GM23338 (cell line): ENCODE measurements at regions not wholly inside any gene's neighbourhood (a gene's known extent, or its start where the extent isn't known, plus 50 kb on each side); places are given as distances from the start of the nearest gene placed in this dataset.

Experiments
- ATAC-seq: fragments of 200-7000 bp; cut with Tn5 transposase; 3 replicates; pipeline ENCODE4 v1.9.1; 2020
- DNase-seq: peaks from one replicate; pipeline ENCODE4 v3.0.0-alpha.2; 2015; ENCODE audit warnings: low spot score
- H2AFZ ChIP-seq: fragments of 200-600 bp; sonication (generic); 2 replicates; pipeline ENCODE4 v1.8.0; 2016; ENCODE audit warnings: antibody characterized with exemption, mild to moderate bottlenecking, moderate library complexity
- H3F3A ChIP-seq: fragments of 200-600 bp; sonication (generic); replicated peaks from 2 replicates; pipeline ENCODE4 v1.8.0; 2017; ENCODE audit warnings: antibody characterized with exemption, mixed run types, low read depth
- H3K27ac ChIP-seq: fragments of 200-600 bp; sonication (generic); 2 replicates; pipeline ENCODE4 v1.6.1; 2016; ENCODE audit warnings: low read depth
- H3K27me3 ChIP-seq: fragments of 200-600 bp; sonication (generic); 2 replicates; pipeline ENCODE4 v1.8.0; 2016; ENCODE audit warnings: mild to moderate bottlenecking, mixed run types, moderate library complexity; ENCODE audit not compliant: insufficient read depth
- H3K36me3 ChIP-seq: fragments of 200-600 bp; sonication (generic); 2 replicates; pipeline ENCODE4 v1.8.0; 2016; ENCODE audit warnings: mild to moderate bottlenecking; ENCODE audit not compliant: insufficient read depth
- H3K4me1 ChIP-seq: fragments of 200-600 bp; sonication (generic); 2 replicates; pipeline ENCODE4 v1.8.0; 2016; ENCODE audit warnings: mild to moderate bottlenecking, moderate library complexity; ENCODE audit not compliant: insufficient read depth
- H3K4me2 ChIP-seq: fragments of 200-600 bp; sonication (generic); 2 replicates; pipeline ENCODE4 v1.7.1; 2017; ENCODE audit warnings: mixed run types
- H3K4me3 ChIP-seq: fragments of 200-600 bp; sonication (generic); 2 replicates; pipeline ENCODE4 v1.6.1; 2016; ENCODE audit warnings: mixed run types
- H3K79me2 ChIP-seq: fragments of 200-600 bp; sonication (generic); replicated peaks from 2 replicates; pipeline ENCODE4 v1.8.0; 2017; ENCODE audit warnings: mild to moderate bottlenecking; ENCODE audit not compliant: insufficient read depth
- H3K9me2 ChIP-seq: fragments of 200-600 bp; sonication (generic); 2 replicates; pipeline ENCODE4 v1.8.0; 2017; ENCODE audit not compliant: insufficient read depth
- H4K20me1 ChIP-seq: fragments of 200-600 bp; sonication (generic); replicated peaks from 2 replicates; pipeline ENCODE4 v1.8.0; 2017; ENCODE audit warnings: mild to moderate bottlenecking; ENCODE audit not compliant: insufficient read depth
- H3K27ac Mint-ChIP-seq: 2 replicates; pipeline ENCODE4 v1.8.0; 2020; ENCODE audit warnings: inconsistent platforms, mild to moderate bottlenecking, moderate library complexity, mixed read lengths
- H3K27me3 Mint-ChIP-seq: 3 replicates; pipeline ENCODE4 v1.8.0; 2022; ENCODE audit warnings: low read depth, mild to moderate bottlenecking, moderate library complexity, mixed read lengths, inconsistent platforms; ENCODE audit not compliant: insufficient read depth, poor library complexity
- H3K36me3 Mint-ChIP-seq: 3 replicates; pipeline ENCODE4 v1.8.0; 2021; ENCODE audit warnings: low read depth, mild to moderate bottlenecking, inconsistent platforms, moderate library complexity, mixed read lengths
- H3K4me1 Mint-ChIP-seq: 3 replicates; pipeline ENCODE4 v1.8.0; 2020; ENCODE audit warnings: mild to moderate bottlenecking, inconsistent platforms, mixed read lengths
- H3K4me3 Mint-ChIP-seq: 3 replicates; pipeline ENCODE4 v1.8.0; 2021; ENCODE audit warnings: moderate library complexity, mild to moderate bottlenecking, inconsistent platforms, mixed read lengths
- H3K9me3 Mint-ChIP-seq: 3 replicates; pipeline ENCODE4 v1.8.0; 2020; ENCODE audit warnings: moderate library complexity, mild to moderate bottlenecking, inconsistent platforms, mixed read lengths
- CREB1 ChIP-seq: fragments of 250-450 bp; sonication (Bioruptor Pico); IDR thresholded peaks from 2 replicates; pipeline ENCODE4 v1.5.0; 2020; ENCODE audit warnings: low read depth, mild to moderate bottlenecking, moderate library complexity
- EZH2 ChIP-seq: fragments of 200-600 bp; sonication (generic); IDR thresholded peaks from one replicate; pipeline ENCODE4 v1.8.0; 2017; ENCODE audit warnings: antibody characterized with exemption, mild to moderate bottlenecking, low read depth; ENCODE audit not compliant: unreplicated experiment
- EZH2phosphoT487 ChIP-seq: fragments of 200-600 bp; sonication (generic); IDR thresholded peaks from one replicate; pipeline ENCODE4 v1.8.1; 2018; ENCODE audit warnings: antibody characterized with exemption; ENCODE audit not compliant: unreplicated experiment
- JUNB ChIP-seq: IDR thresholded peaks from one replicate; pipeline ENCODE4 v1.6.1; 2016; ENCODE audit warnings: antibody characterized with exemption; ENCODE audit not compliant: unreplicated experiment
- NANOG ChIP-seq: IDR thresholded peaks from 2 replicates; pipeline ENCODE4 v1.6.1; 2016; ENCODE audit warnings: antibody characterized with exemption, borderline replicate concordance
- POLR2AphosphoS5 ChIP-seq: IDR thresholded peaks from 2 replicates; pipeline ENCODE4 v1.6.1; 2016; ENCODE audit warnings: antibody characterized with exemption, low read depth
- STAT1 ChIP-seq: IDR thresholded peaks from one replicate; pipeline ENCODE4 v1.6.1; 2016; ENCODE audit warnings: antibody characterized with exemption; ENCODE audit not compliant: unreplicated experiment
- ZNF114 ChIP-seq: fragments of 250-450 bp; sonication (Bioruptor Pico); IDR thresholded peaks from 2 replicates; pipeline ENCODE4 v1.5.0; 2020; ENCODE audit warnings: mild to moderate bottlenecking, moderate library complexity
- ZNF331 ChIP-seq: fragments of 250-450 bp; sonication (Bioruptor Pico); IDR thresholded peaks from 2 replicates; pipeline ENCODE4 v1.5.0; 2020; ENCODE audit warnings: low read depth, mild to moderate bottlenecking, moderate library complexity
- TF ChIP-seq, protein P1 (sequence below): IDR thresholded peaks from one replicate; pipeline ENCODE4 v1.6.1; 2018; ENCODE audit warnings: antibody characterized with exemption; ENCODE audit not compliant: unreplicated experiment
- TF ChIP-seq, protein P2 (sequence below): fragments of 250-450 bp; sonication (Bioruptor Pico); IDR thresholded peaks from 2 replicates; pipeline ENCODE4 v1.5.0; 2020; ENCODE audit warnings: mild to moderate bottlenecking, moderate library complexity
- TF ChIP-seq, protein P3 (sequence below): IDR thresholded peaks from 2 replicates; pipeline ENCODE4 v1.6.1; 2016; ENCODE audit warnings: antibody characterized with exemption
- TF ChIP-seq, protein P4 (sequence below), 2 experiments: fragments of 200-600 bp in 1 of 2; sonication (generic) in 1 of 2; conservative IDR thresholded peaks; 2 replicates each; pipeline versions ENCODE4 v1.5.1 to v1.6.1; 2016 to 2017; ENCODE audit warnings: antibody characterized with exemption in 2 of 2, low read depth in 2 of 2, mild to moderate bottlenecking in 2 of 2, moderate library complexity in 1 of 2

DNA sequence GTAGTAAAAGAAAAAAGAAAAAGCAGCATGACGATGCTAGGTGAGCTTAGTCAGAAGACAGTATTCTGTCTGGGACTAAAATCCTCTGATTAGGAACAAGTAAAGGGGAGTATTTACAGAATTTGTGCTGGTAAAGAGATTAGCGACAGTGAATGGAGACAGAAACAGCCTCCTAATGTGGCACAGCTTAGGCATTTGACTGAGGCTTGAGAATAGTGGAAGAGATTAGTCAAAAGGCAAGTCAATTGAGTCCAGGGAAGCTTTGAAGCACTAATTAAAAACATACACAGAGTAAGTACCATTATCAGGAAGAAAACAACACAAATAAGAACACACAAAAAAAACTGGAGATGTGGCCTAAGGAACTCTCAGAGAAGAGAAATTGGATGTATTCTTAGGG is 131.9 kb upstream of the CLEC14A start:
- Mint-ChIP-seq H3K27ac (no peak overlapping the region), H3K27me3 (no peaks in the 10 kb centered on the region), H3K9me3 (no peaks in the 10 kb centered on the region), H3K36me3 (no peaks in the 10 kb centered on the region), H3K4me3 (no peak overlapping the region), H3K4me1 (no peaks in the 10 kb centered on the region)
- H3K79me2 ChIP-seq: no peaks in the 10 kb centered on the region
- no peaks in the 10 kb centered on the region for H3K9me2 ChIP-seq
- ATAC-seq: no peak
- TF ChIP-seq ZNF331 (no peak), EZH2 (no peak), POLR2AphosphoS5 (no peak), ZNF114 (no peak), CREB1 (CRISPR knock-in tag) (no peak), EZH2phosphoT487 (no peak), NANOG (no peak), JUNB (no peak), STAT1 (no peak)
- TF ChIP-seq, protein P1, sequence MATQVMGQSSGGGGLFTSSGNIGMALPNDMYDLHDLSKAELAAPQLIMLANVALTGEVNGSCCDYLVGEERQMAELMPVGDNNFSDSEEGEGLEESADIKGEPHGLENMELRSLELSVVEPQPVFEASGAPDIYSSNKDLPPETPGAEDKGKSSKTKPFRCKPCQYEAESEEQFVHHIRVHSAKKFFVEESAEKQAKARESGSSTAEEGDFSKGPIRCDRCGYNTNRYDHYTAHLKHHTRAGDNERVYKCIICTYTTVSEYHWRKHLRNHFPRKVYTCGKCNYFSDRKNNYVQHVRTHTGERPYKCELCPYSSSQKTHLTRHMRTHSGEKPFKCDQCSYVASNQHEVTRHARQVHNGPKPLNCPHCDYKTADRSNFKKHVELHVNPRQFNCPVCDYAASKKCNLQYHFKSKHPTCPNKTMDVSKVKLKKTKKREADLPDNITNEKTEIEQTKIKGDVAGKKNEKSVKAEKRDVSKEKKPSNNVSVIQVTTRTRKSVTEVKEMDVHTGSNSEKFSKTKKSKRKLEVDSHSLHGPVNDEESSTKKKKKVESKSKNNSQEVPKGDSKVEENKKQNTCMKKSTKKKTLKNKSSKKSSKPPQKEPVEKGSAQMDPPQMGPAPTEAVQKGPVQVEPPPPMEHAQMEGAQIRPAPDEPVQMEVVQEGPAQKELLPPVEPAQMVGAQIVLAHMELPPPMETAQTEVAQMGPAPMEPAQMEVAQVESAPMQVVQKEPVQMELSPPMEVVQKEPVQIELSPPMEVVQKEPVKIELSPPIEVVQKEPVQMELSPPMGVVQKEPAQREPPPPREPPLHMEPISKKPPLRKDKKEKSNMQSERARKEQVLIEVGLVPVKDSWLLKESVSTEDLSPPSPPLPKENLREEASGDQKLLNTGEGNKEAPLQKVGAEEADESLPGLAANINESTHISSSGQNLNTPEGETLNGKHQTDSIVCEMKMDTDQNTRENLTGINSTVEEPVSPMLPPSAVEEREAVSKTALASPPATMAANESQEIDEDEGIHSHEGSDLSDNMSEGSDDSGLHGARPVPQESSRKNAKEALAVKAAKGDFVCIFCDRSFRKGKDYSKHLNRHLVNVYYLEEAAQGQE: no peak
- TF ChIP-seq, protein P2, sequence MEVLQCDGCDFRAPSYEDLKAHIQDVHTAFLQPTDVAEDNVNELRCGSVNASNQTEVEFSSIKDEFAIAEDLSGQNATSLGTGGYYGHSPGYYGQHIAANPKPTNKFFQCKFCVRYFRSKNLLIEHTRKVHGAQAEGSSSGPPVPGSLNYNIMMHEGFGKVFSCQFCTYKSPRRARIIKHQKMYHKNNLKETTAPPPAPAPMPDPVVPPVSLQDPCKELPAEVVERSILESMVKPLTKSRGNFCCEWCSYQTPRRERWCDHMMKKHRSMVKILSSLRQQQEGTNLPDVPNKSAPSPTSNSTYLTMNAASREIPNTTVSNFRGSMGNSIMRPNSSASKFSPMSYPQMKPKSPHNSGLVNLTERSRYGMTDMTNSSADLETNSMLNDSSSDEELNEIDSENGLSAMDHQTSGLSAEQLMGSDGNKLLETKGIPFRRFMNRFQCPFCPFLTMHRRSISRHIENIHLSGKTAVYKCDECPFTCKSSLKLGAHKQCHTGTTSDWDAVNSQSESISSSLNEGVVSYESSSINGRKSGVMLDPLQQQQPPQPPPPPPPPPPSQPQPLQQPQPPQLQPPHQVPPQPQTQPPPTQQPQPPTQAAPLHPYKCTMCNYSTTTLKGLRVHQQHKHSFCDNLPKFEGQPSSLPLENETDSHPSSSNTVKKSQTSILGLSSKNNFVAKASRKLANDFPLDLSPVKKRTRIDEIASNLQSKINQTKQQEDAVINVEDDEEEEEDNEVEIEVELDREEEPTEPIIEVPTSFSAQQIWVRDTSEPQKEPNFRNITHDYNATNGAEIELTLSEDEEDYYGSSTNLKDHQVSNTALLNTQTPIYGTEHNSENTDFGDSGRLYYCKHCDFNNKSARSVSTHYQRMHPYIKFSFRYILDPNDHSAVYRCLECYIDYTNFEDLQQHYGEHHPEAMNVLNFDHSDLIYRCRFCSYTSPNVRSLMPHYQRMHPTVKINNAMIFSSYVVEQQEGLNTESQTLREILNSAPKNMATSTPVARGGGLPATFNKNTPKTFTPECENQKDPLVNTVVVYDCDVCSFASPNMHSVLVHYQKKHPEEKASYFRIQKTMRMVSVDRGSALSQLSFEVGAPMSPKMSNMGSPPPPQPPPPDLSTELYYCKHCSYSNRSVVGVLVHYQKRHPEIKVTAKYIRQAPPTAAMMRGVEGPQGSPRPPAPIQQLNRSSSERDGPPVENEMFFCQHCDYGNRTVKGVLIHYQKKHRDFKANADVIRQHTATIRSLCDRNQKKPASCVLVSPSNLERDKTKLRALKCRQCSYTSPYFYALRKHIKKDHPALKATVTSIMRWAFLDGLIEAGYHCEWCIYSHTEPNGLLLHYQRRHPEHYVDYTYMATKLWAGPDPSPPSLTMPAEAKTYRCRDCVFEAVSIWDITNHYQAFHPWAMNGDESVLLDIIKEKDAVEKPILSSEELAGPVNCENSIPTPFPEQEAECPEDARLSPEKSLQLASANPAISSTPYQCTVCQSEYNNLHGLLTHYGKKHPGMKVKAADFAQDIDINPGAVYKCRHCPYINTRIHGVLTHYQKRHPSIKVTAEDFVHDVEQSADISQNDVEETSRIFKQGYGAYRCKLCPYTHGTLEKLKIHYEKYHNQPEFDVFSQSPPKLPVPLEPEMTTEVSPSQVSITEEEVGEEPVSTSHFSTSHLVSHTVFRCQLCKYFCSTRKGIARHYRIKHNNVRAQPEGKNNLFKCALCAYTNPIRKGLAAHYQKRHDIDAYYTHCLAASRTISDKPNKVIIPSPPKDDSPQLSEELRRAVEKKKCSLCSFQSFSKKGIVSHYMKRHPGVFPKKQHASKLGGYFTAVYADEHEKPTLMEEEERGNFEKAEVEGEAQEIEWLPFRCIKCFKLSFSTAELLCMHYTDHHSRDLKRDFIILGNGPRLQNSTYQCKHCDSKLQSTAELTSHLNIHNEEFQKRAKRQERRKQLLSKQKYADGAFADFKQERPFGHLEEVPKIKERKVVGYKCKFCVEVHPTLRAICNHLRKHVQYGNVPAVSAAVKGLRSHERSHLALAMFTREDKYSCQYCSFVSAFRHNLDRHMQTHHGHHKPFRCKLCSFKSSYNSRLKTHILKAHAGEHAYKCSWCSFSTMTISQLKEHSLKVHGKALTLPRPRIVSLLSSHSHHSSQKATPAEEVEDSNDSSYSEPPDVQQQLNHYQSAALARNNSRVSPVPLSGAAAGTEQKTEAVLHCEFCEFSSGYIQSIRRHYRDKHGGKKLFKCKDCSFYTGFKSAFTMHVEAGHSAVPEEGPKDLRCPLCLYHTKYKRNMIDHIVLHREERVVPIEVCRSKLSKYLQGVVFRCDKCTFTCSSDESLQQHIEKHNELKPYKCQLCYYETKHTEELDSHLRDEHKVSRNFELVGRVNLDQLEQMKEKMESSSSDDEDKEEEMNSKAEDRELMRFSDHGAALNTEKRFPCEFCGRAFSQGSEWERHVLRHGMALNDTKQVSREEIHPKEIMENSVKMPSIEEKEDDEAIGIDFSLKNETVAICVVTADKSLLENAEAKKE (CRISPR knock-in tag): no peak
- TF ChIP-seq, protein P3, sequence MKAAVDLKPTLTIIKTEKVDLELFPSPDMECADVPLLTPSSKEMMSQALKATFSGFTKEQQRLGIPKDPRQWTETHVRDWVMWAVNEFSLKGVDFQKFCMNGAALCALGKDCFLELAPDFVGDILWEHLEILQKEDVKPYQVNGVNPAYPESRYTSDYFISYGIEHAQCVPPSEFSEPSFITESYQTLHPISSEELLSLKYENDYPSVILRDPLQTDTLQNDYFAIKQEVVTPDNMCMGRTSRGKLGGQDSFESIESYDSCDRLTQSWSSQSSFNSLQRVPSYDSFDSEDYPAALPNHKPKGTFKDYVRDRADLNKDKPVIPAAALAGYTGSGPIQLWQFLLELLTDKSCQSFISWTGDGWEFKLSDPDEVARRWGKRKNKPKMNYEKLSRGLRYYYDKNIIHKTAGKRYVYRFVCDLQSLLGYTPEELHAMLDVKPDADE: no peak
- TF ChIP-seq, protein P4, sequence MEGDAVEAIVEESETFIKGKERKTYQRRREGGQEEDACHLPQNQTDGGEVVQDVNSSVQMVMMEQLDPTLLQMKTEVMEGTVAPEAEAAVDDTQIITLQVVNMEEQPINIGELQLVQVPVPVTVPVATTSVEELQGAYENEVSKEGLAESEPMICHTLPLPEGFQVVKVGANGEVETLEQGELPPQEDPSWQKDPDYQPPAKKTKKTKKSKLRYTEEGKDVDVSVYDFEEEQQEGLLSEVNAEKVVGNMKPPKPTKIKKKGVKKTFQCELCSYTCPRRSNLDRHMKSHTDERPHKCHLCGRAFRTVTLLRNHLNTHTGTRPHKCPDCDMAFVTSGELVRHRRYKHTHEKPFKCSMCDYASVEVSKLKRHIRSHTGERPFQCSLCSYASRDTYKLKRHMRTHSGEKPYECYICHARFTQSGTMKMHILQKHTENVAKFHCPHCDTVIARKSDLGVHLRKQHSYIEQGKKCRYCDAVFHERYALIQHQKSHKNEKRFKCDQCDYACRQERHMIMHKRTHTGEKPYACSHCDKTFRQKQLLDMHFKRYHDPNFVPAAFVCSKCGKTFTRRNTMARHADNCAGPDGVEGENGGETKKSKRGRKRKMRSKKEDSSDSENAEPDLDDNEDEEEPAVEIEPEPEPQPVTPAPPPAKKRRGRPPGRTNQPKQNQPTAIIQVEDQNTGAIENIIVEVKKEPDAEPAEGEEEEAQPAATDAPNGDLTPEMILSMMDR (conservative IDR thresholded peaks at IDR 0.05; ENCODE audit: low read depth in 2 of 2): no peak
- H3K27me3 ChIP-seq: no peaks in the 10 kb centered on the region
- H3K27ac ChIP-seq: no peak overlapping the region
- no peak for DNase-seq
- H2AFZ ChIP-seq: no peak overlapping the region; the same call in 1 of the 2 replicates
- 0 out of 2 replicates have a peak, but pooled peaks cover 2% of the 10 kb centered on the region for H4K20me1 ChIP-seq
- H3K4me2 ChIP-seq: no peak overlapping the region
- H3F3A ChIP-seq: no peaks in the 10 kb centered on the region
- no peak overlapping the region for H3K4me3 ChIP-seq
- H3K4me1 ChIP-seq: no peaks in the 10 kb centered on the region
- H3K36me3 ChIP-seq: no peaks in the 10 kb centered on the region
